Vagina (tissue), 2 donors: ENCODE measurements at regions not wholly inside any gene's neighbourhood (a gene's known extent, or its start where the extent isn't known, plus 50 kb on each side); places are given as distances from the start of the nearest gene placed in this dataset.

ENCODE experiments used
- POLR2A ChIP-seq, 2 donors: fragments of 450-650 bp; IDR thresholded peaks; one replicate each; pipeline ENCODE4 v1.6.1; 2017; ENCODE audit warnings: antibody characterized with exemption in 2 of 2, mild to moderate bottlenecking in 2 of 2, moderate library complexity in 2 of 2
- TF ChIP-seq, protein P1 (sequence below), 3 experiments: fragments of 450-650 bp in 2 of 3; fragments of 200-600 bp in 1 of 3; sonication (generic) in 1 of 3; IDR thresholded peaks; one replicate each; pipeline ENCODE4 v1.5.1; 2017 to 2019; ENCODE audit warnings: antibody characterized with exemption in 3 of 3, mild to moderate bottlenecking in 2 of 3, moderate library complexity in 2 of 3

DNA sequence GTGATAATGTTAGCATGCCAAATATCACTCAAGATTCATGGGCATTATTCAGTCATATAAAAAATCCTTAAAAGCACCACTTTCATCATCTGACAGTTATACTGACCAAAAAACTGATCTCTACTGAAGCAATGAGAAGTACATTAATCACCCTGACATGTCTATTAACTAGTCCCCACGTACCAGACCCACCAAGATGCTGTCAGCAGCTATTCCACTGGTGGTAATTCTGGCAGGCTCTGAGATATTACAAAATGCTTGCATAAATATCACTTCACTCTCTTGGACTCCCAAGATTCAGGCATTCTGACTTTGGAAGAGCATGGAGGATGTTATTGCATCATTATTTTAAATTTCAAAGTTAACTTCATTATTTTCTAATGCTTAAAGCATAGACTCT, 717.0 kb downstream of the DNAH5 start:
- TF ChIP-seq, protein P1, sequence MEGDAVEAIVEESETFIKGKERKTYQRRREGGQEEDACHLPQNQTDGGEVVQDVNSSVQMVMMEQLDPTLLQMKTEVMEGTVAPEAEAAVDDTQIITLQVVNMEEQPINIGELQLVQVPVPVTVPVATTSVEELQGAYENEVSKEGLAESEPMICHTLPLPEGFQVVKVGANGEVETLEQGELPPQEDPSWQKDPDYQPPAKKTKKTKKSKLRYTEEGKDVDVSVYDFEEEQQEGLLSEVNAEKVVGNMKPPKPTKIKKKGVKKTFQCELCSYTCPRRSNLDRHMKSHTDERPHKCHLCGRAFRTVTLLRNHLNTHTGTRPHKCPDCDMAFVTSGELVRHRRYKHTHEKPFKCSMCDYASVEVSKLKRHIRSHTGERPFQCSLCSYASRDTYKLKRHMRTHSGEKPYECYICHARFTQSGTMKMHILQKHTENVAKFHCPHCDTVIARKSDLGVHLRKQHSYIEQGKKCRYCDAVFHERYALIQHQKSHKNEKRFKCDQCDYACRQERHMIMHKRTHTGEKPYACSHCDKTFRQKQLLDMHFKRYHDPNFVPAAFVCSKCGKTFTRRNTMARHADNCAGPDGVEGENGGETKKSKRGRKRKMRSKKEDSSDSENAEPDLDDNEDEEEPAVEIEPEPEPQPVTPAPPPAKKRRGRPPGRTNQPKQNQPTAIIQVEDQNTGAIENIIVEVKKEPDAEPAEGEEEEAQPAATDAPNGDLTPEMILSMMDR (IDR thresholded peaks at IDR 0.05) = no peak
- no peak for TF ChIP-seq POLR2A (IDR thresholded peaks at IDR 0.05)
